Hematopoietic multipotent progenitor cell (in vitro differentiated cells): ENCODE measurements at regions not wholly inside any gene's neighbourhood (a gene's known extent, or its start where the extent isn't known, plus 50 kb on each side); places are given as distances from the start of the nearest gene placed in this dataset.
"Not testable (repeated sequence)": the region's sequence is repeated elsewhere in the genome, so short reads cannot be mapped to it uniquely, and the experiment has no call there.

Experiments
- DNase-seq, 3 donors: peaks; one replicate each; pipeline ENCODE4 v3.0.0-alpha.2; 2011 to 2015; ENCODE audit warnings: low read depth in 2 of 3, low spot score in 2 of 3

DNA sequence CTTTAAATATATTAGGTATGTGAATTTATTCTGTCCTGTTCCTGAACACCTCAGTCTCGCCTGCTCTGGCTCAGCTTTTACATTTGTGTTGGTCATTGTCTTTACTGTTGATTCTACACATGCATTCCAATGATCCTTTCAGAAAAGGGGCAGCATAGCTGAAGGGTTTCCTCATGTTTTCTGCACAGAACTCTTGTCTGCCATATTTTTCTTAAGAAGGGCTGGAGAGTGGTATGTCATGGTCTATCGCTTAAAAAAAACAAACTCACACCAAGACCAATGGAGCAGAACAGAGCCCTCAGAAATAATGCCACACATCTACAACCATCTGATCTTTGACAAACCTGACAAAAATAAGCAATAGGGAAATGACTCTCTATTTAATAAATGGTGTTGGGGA, 215.8 kb upstream of the HSFY2 start:
- DNase-seq: no peak

DNA sequence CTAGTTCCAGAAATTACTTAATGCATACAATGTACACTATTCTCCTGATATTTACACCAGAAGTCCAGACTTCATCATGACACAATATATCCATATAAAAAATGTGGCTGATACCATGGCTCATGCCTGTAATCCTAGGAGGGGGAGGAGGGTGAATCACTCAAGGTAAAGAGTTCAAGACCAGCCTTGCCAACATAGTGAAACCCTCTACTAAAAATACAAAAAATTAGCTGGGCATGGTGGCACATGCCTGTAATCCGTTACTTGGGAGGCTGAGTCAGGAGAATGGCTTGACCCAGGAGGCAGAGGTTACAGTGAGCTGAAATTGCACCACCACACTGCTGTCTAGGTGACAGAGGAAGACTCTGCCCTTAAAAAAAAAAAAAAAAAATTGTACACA, 192.5 kb upstream of the HSFY2 start:
- DNase-seq: no peak

DNA sequence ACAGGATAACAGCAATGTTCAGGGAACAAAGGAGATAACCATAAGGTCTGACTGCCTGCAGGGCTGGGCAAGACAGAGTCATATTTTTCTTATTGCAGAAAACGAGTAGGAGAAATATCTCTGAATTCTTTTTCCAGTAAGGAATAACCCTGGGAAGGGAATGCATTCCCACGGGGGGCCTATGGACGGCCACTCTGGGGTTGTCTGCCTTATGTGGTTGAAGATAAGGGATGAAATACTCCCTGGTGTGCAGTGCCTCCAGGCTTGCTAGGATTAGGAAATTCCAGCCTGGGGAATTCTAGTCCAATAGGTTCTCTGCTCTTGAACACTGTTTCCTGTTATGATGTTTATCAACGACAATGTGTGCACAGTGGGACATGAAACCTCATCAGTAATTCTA, 185.3 kb upstream of the HSFY2 start:
- no peak for DNase-seq

DNA sequence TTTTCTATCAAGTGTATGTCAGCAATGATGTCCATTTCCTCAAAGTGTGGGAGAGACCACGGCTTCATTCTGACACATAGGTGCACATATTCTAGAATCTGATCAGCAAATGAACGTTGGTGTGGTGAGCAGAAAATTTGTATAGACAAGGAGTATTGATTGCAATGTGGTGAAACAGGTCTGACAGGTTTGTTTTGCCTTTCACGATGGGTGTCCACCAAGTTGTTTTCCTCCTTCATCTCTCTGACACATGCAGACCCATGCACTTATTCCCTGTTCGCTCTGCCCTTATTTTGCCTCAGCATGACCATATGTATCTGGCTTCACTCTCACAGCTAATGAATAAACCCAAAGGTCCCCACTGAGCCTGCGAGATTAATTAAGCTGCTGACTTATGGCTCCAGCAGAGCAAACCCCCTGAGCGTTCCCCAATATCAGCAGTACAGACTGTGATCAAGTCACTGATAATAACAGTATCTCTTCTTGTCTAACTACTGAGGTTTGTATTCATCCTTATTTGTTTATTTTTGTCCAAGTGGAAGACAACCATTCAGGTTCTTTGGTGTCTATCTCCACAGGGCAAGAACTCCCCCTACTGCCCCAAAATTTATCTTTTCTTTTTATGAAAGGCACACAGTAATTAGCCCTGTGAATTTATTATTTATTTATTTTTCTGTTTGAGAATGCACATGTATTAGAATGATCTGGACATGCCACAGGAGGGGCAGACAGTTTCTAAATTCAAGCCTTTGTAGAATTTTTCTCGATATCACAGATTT, 178.3 kb upstream of the HSFY2 start:
- DNase-seq: no peak

DNA sequence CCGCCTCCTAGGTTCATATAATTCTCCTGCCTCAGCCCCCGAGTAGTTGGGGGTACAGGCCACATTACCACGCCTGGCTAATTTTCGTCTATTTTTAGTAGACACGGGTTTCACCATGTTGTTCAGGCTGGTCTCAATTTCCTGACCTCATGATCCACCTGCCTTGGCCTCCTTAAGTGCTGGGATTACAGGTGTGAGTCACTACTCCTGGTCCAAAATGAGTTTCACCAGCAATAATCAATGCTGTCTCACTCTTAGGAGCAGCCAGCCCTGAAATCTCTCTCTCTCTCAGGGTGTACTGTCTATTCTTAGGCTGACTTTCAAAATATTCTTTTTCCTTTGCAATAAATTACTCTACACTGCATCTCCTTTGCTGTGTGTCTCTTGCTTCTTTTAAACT, 177.5 kb upstream of the HSFY2 start:
- no peak for DNase-seq

DNA sequence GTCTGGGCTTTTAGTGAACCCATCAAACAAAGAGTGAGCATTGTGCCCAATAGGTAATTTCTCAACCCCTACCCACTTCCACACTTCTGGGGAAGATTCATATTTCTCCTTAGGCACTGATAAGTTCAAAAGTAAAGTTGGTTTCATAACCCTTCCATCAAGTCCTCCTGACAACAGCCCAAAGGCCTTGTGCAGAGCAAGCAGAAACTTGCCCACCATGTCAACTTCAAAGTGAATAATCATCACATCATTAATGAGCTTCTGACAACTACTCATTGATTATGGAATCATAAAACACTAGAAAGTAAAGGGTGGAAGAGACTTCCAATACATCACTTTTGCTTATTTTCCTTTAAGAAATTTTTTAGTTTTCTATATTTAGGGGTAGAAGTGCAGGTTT, 163.3 kb upstream of the HSFY2 start:
- no peak for DNase-seq

DNA sequence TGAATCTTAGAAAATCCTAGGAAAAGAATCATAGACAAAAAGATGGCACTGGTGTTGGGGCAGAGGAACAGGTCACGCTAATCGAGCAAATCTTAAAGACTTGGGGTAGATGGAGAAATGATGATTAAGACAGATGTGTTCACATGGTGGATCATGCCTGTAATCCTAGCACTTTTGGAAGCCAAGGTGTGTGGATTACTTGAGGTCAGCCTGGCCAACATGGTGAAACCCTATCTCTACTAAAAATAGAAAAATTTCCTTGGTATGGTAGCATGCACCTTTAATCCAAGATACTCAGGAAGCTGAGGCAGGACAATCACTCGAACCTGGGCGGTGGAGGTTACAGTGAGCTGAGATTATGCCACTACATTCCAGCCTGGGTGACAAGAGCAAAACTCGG, 145.7 kb upstream of the HSFY2 start:
- no peak for DNase-seq

DNA sequence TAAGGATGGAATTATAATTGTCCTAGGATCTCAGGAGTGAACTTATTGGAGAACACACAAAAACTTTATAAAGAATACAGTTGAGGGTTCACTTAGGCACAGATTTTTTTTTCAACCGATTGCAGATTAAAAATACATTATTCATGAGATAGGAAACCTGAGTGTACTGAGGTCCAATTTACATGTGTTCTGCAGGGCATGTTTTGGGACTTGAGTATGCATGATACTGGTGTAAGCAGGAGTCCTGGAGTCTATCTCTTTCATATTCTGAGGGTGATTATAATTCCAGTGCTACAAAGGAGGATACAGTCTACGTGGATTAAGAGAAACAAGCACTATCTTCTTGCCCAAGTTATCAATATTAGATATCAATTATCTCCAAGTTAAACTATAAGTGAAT, 139.3 kb upstream of the HSFY2 start:
- DNase-seq: no peak

DNA sequence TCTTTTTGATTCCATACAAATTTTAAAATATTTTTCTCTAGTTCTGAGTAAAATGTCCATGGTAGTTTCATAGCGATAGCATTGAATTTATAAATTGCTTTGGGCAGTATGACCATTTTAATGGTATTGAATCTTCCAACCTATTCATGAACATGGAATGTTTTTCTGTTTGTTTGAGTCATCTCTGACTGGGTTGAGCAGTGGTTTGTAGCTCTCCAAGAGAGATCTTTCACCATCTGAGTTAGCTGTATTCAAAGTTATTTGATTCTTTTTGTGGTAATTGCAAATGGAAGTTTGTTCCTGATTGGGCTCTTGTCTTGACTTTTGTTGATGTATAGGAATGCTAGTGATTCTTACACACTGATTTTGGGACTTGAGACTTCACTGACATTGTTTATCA, 136.3 kb upstream of the HSFY2 start:
- no peak for DNase-seq

DNA sequence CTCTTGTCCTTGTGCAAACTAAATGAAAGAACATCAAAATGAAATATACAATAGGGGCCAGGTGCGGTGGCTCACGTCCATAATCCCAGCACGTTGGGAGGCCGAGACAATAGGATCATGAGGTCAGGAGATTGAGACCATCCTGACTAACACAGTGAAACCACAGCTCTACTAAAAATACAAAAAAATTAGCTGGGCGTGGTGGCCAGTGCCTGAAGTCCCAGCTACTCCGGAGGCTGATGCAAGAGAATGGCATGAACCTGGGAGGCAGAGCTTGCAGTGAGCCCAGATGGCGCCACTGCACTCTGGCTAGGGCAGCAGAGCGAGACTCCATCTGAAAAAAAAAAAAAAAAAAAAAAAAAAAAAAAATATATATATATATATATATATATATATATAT, 132.7 kb upstream of the HSFY2 start:
- not testable (repeated sequence) for DNase-seq

DNA sequence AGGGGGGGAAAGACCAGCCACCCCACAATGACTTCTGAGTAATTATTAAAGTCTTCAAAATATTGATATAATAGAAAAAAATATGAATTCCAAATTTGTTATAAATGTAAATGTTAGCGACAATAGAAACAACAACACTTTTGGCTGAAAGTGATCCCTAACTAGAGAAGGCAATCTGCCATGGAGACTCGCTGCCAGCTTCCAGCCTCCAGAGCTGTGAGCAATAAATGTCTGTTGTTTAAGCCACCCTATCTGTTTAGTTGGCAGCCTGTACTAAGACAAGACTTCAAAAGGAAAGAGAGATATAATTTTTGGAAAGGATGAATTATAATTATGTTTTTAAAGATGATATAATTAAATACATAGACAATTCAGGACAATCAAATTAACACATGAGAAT, 130.8 kb upstream of the HSFY2 start:
- no peak for DNase-seq

DNA sequence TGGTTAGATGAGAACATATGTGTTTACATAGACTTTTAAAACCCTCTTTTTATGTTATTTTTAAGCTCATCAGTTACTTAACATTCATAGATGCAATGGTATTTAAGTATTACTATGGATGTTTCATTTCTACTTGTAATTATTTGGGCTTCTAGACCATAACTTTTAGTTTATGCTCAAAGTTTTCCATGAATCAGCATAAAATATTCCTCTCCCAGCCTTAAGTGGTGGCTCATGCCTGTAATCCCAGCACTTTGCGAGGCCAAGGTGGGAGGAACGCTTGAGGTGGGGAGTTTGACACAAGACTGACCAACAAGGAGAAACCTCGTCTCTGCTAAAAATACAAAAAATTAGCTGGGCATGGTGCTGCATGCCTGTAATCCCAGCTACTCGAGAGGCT, 118.5 kb upstream of the HSFY2 start:
- no peak for DNase-seq

DNA sequence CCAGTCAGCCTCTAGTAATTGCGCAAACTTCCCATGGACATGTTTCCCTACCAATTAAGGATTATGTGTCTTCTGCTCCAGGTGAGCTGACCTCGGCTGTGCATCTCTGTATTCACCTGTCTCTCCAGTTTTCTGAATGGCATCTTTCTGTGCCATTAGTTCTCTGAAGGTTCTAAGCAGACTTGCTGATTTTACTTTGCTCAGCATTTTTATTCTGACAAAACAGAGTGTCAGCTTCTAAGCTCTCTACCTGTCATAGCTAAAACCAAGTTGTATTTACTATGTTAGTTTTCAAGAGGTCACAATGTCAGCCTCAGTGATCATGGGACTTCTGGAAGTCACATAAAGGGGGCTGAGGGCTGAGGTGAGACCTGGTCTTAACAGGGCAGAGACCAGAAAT, 116.0 kb upstream of the HSFY2 start:
- no peak for DNase-seq

DNA sequence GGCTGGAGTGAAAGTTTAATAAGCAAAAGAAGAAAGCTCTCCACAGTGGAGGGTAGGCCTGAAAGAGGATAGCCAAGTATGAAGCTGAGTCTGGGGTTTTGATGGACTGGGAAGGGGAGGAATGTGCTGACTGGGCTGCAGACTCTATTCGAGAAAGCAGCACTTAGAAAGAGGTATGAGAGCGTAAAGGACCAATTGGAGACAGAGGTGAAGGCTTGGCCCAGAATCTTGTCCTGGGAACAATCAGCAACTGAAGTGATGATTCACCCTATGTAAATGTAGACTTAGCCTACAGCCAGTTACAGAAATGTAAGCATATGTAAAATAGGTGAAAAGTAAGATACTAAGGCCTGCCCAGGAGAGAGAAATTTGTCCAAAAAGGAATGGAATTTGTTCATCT, 111.2 kb upstream of the HSFY2 start:
- no peak for DNase-seq

DNA sequence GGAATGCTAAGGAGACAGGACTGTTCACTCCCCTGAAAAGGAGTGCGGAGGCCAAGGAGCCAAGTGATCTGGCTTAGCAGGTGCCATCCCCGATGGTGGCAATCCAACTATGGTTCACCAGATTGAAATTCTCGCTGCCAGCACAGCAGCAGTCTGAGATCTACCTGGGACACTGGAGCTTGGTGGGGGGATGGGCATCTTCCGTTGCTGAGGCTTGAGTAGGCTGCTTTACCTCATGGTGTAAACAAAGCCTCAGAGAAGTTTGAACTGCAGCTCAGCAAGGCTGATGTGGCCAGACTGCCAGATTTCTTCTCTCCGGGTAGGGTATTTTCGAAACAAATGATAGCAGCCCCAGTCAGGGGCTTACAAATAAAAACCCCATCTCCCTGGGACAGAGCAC, 95.6 kb upstream of the HSFY2 start:
- DNase-seq: not testable (repeated sequence)

DNA sequence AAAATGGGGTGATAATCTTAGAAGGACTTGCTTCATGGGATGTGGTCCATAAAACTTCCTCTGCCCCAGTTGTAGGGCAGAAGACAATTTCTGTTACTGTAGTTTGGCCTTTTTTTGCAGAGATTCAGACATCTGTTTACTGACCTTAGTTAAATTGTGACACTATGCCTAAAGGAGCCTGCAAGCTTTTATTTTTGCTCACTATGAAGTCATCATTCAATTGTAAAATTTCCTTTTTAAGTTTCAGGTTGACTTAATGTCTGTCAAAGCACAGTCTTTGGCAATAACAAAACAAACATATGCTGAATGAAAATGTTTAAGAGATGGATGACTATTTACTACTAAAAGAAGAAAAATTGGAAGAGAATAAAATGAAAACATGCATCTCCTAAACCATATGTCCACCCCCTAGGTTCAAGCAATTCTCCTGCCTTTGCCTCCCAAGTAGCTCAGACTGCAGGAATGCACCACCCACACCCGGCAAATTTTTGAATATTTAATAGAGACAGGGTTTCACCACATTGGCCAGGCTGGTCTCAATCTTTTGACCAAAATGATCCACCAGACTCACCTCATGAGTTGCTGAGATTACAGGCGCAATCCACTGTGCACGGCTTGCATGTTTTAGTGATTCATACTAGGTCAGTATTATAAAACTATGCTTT, 93.5 kb upstream of the HSFY2 start:
- not testable (repeated sequence) for DNase-seq

DNA sequence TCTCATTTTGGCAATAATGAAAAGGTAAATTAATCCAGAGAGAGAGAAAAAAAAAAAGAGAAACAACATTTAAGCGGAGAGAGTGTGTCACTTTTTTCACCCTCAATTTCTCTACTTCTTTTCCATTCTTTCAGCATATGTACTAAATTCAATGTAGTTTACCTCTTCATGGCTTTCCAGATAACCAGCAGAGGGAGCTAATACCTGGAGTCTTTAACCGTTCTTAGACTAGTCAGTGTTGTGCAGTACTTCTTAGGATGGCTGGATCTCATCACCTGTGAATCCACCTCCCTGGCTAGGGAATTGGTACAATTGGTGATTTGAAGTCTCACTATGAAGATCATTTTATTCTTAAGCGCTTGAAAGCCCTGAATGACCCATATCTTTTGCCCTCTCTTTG, 87.3 kb upstream of the HSFY2 start:
- not testable (repeated sequence) for DNase-seq

DNA sequence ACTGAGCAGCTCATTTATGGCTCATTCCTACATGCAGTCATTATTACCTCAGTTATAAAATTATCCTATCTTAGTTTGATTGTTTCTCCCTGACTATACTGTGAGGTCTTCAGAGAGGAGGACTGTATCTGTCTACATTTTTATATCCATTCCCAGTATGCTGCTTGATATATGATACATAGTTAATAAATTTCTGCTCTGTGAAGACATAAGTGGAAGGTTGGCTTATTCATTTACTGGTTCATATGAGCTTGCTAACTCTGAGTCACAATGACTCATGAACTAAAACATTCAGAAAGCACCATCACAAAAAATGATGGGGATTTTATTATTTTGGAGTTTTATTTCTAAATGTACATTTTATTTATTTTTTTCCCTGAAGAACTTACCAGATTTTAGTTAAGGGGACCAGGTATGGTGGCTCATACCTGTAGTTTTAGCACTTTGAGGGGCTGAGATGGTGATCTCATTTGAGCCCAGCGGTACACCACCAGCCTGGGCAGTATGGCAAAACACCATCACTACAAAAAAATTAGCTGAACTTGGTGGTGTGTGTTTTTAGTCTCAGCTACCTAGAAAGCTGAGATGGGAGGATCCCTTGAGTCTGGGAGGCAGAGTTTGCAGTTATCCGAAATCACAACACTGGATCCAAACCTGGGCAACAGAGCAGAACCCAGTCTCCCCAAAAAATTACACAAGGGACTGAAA, 85.1 kb upstream of the HSFY2 start:
- not testable (repeated sequence) for DNase-seq

DNA sequence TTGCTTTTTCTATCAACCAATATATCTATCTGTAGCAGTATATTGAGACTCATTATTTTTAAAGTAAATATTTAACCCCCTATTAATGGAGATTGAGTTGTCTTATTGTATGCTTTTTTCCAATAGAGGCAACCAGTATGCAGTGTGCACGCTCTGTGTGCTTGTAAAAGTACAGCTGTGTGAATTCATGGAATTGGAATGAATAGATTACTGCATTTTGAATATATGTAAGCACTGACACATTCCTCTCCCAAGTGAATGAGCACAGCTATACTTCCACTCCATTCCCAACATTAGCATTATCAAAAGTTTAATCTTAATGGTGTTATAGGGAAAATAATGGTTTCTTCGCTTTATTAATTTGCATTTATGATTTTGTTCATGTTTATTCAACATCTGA, 81.6 kb upstream of the HSFY2 start:
- DNase-seq: not testable (repeated sequence)

DNA sequence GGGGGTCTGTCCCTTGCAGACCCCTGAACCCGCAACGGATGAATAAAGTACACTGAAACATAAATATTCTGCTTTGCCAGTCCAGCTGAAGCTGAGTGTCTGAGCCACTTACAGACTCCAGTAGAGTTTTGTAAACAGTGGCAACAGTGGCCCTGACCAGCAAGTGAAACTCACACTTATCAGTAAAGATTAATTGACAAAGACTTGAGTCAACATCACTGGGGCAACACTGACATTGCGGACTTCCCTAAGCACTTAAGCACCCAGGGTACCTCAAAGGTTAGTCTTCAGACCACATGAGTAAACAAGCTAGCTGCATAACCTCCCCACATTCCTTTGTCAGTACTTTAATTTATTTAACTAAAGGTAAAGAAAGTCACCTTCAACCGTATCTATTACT, 79.8 kb upstream of the HSFY2 start:
- DNase-seq: not testable (repeated sequence)

DNA sequence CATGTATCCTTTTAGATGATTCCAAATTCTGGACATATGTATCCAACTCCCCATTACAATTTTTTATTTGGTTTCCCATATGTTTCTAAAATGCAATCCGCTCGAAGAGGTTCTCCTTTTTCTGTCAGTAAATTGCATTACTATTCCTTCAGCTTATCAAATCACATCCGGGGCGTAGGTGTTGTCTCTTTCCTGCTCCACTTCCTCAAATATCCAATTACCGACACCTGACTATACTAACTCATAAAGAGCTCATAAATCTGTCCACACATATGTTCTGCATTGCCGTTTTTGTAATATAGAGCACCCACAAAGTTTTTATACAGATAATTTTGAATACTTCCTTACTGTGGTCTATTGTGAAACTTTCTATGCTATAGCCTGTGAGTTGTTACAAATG, 63.1 kb upstream of the HSFY2 start:
- DNase-seq: not testable (repeated sequence)
